IPS DF 6.9 (cell line): ENCODE measurements at regions not wholly inside any gene's neighbourhood (a gene's known extent, or its start where the extent isn't known, plus 50 kb on each side); places are given as distances from the start of the nearest gene placed in this dataset.

Experiments used
- DNase-seq: peaks from one replicate; pipeline ENCODE4 v3.0.0-alpha.2; 2013; ENCODE audit warnings: low read depth, low spot score
- H3K27ac ChIP-seq: one replicate; pipeline ENCODE4 v1.5.1; 2013; ENCODE audit warnings: low read length, control low read depth
- H3K27me3 ChIP-seq: 2 replicates; pipeline ENCODE4 v1.6.1; 2013; ENCODE audit warnings: mild to moderate bottlenecking, low read length; ENCODE audit not compliant: control insufficient read depth, insufficient read depth
- H3K36me3 ChIP-seq: 2 replicates; pipeline ENCODE4 v1.6.1; 2013; ENCODE audit warnings: low read length; ENCODE audit not compliant: control insufficient read depth, insufficient read depth
- H3K4me1 ChIP-seq: 2 replicates; pipeline ENCODE4 v1.6.1; 2013; ENCODE audit warnings: low read length; ENCODE audit not compliant: control insufficient read depth, insufficient read depth
- H3K4me3 ChIP-seq: 2 replicates; pipeline ENCODE4 v1.5.1; 2013; ENCODE audit warnings: mild to moderate bottlenecking, low read length
- H3K9me3 ChIP-seq: 2 replicates; pipeline ENCODE4 v1.6.1; 2013; ENCODE audit warnings: low read length, inconsistent platforms; ENCODE audit not compliant: control insufficient read depth, insufficient read depth
- WGBS: extraction: QIAGEN DNeasy Blood & Tissue Kit; methylation state at CpG from one replicate; pipeline ENCODE4 v1.1.7; 2013; ENCODE audit warnings: mixed read lengths, missing lambda C conversion rate; ENCODE audit not compliant: insufficient read length, insufficient coverage; 5-methylcytosine and 5-hydroxymethylcytosine counted together

DNA sequence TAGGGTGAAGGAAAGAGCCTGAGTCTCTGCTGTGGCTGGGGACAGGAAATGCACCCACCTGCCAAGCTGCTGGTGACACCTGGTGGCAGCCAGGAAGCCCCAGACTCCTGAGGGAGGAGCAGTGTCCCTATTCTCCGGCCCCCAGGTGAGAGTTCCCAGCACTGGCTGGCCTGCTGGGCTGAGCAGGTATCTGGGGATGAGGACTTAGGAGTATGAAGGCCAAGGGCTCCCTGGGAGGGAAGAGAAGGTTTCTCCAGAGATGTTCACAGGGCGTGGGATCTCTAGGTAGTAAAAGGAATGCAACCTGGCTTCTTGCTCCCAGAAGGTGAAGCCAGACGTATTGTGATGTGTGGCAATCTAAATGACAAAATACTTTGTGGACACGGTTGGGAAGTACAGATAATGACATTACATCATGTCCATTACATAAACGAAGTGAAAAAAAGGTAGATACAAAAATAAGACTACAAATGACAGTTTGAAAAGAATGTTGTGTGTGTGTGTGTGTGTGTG is 75.8 kb upstream of the SLC1A4 start:
- H3K27me3 ChIP-seq = no peaks in the 10 kb centered on the region
- no peaks in the 10 kb centered on the region for H3K9me3 ChIP-seq
- H3K36me3 ChIP-seq = no peaks in the 10 kb centered on the region
- no peak for DNase-seq
- H3K4me3 ChIP-seq = no peak overlapping the region
- WGBS = no CpG with 5 or more reads among the region's 5 CpGs
- peaks cover 3% of the 10 kb centered on the region; the same call in 1 of the 2 replicates for H3K4me1 ChIP-seq
- no peak overlapping the region for H3K27ac ChIP-seq

DNA sequence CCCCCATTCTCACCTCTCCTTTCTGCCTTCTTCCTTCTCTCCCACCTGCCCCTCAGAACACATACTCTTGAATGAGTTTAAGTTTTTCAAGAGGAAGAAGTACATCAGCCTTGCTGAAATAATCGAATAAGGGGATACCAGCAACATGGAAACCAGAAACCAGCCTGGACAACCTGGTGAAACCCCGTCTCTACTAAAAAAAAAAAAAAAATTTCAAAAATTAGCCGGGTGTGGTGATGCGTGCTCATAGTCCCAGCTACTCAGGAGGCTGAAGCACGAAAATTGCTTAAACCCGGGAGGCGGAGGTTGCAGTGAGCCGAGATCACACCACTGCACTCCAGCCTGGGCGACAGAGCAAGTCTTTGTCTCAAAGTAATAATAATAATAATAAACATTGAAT is 75.0 kb upstream of the SLC1A4 start:
- WGBS = no CpG with 5 or more reads among the region's 9 CpGs
- H3K36me3 ChIP-seq = no peaks in the 10 kb centered on the region
- no peaks in the 10 kb centered on the region for H3K9me3 ChIP-seq
- peaks cover 6% of the 10 kb centered on the region; the same call in 1 of the 2 replicates for H3K4me1 ChIP-seq
- no peaks in the 10 kb centered on the region for H3K27me3 ChIP-seq
- H3K27ac ChIP-seq = no peak overlapping the region
- no peak for DNase-seq
- H3K4me3 ChIP-seq = no peak overlapping the region

DNA sequence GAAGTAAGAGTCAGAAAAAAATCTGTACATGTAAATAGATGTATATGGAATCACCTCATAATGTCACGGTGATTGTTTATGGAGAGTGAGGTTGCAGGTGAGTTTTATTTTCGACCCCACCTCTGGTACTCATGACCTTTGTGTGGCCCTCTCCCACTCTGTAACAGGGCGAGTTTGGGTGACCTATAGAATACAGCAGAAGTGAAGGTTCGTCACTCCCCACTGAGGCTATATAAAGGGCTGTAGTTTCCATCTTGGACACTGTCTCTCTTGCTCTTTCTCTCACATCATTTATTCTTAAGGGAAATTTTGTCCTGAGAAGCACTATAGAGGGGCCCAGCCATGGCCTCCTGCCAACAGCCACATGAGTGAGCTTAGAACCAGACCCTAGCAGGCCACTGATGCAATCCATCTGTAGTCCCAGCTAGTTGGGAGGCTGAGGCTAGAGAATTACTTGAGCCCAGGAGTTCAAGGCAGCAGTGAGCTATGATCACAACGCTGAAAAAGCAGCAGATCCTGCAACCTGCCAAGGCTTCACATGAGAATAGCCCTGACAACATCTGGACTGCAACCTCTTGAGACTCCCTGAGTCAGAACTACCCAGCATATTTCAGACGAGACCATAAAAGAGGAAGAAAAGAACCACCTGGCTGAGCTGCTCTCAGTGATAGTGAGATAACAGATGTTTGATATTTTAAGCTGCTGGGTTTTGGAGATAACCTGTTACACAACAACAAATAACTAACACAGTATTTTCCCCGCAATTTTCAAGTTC is 74.3 kb upstream of the SLC1A4 start:
- Histone ChIP-seq H3K36me3 (no peaks in the 10 kb centered on the region), H3K9me3 (no peaks in the 10 kb centered on the region), H3K27me3 (no peaks in the 10 kb centered on the region), H3K27ac (no peak overlapping the region), H3K4me3 (no peak overlapping the region), H3K4me1 (peaks cover 6% of the 10 kb centered on the region; the same call in 1 of the 2 replicates)
- no CpG with 5 or more reads among the region's 7 CpGs for WGBS
- DNase-seq = no peak

DNA sequence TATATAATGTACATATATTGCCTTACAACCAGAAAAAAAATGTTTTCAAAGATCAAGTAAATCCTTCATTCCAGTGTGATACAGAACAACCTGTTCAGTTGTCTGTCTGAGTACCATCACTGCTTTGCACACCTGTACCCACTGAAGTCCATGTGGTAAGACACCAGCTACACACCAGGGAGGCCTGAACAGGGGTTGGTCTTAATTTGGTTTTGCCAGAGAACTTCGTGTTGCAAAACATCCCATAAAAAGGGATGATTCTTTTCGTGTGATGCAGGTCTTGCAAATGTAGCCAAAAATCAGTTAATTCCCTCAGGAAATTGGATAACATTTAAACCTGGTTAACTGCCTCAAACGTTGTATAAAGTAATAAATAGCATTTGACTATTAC is 73.7 kb upstream of the SLC1A4 start:
- Histone ChIP-seq H3K36me3 (no peaks in the 10 kb centered on the region), H3K9me3 (no peaks in the 10 kb centered on the region), H3K27ac (no peak overlapping the region), H3K27me3 (no peaks in the 10 kb centered on the region), H3K4me1 (peaks cover 6% of the 10 kb centered on the region; the same call in 1 of the 2 replicates), H3K4me3 (no peak overlapping the region)
- no peak for DNase-seq
- no CpG with 5 or more reads among the region's 3 CpGs for WGBS

DNA sequence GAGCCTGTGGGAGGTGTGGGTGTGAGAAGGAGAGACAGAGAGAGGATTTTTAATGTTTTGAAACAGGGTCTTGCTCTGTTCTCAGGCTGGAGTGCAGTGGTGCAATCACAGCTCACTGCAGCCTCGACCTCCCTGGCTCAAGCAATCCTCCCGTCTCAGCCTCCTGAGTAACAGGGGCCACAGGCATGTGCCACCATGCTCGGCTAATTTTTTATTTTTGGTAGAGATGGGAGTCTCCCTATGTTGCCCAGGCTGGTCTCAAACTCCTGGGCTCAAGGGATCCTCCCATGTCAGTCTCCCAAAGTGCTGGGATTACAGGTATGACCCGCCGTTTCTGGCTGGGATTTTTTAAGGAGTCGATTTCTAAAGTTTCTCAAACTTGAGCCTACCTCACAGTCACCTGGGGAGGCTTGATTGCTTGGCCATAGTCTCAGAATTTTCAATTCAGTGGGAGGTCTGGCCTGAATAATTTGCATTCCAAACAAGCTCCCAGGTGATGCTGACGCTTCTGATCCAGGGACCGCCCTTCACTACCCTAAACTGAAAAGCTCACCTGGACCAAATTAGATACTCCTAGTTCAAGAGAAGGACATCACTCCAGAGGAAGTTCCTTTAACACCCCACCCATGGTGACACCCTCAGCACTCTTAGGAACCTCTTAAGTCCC is 70.8 kb upstream of the SLC1A4 start:
- no peak for DNase-seq
- no CpG with 5 or more reads among the region's 8 CpGs for WGBS
- Histone ChIP-seq H3K27me3 (no peaks in the 10 kb centered on the region), H3K36me3 (no peaks in the 10 kb centered on the region), H3K27ac (no peak overlapping the region), H3K4me1 (peaks cover 5% of the 10 kb centered on the region; the same call in 1 of the 2 replicates), H3K9me3 (no peaks in the 10 kb centered on the region), H3K4me3 (no peak overlapping the region)

DNA sequence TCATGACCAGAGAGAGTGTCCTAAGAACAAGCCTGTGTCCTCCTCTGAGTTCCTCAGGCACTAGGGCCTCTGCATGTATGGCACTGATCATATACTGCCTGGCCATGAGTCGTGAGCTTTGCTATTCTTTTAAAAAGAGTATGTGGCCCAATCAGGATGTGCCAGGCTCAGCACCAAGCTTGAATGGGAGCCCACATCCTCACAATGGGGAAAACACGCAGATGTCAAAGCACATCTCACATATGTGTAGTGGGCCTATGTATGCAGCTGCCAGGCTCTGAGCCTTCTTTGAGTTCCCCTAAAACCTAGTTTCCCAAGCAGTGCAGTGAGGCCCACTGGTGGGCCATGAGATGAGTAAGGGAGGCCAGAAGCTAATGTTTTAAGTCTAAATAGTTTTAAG is 69.9 kb upstream of the SLC1A4 start:
- Histone ChIP-seq H3K27me3 (no peaks in the 10 kb centered on the region), H3K9me3 (no peaks in the 10 kb centered on the region), H3K27ac (no peak overlapping the region), H3K36me3 (no peaks in the 10 kb centered on the region), H3K4me1 (peaks cover 3% of the 10 kb centered on the region; the same call in 1 of the 2 replicates), H3K4me3 (no peak overlapping the region)
- no peak for DNase-seq
- WGBS = no CpG with 5 or more reads among the region's 2 CpGs

DNA sequence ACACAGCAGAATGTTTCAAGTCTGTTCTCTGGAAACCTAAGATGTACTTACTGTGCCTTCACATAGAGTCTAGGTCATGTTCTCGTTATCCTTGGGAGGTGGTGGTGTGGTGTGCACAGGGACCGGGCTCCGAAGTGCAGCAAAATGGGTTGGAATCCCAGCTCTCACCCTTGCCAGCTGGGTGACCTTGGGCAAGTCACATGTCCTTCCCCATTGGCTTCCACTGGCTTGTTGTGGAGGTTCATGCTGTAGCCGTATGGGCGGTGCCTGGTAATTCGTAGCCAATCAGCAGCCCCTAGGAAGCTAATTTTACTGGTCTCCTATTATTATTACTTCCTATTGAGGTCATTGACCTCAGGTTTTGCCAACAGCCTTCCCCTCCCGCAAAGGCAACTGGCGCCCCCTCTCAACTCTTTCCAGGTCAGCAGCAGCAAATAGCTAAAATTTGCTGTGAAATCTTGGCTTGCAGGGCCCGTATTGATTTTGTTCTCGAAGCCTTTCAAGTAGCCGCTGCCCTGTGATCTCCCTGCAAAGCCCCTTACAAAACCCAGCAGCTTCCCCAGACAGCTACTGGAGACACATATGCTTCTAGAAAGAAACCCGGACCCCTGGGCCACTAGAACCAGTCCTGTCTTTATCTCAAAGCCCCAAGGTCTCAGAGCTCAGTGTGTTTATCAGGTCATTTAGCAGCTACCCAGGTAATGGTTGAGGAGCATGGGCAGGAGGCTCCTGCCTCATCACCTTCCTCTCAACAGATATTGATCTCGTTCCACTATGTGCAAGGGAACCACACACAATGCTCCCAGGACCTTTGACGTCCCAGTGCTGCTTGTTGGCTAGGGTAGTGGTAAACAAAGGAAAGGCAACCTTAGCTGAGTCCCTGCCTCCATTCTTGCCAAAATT is 66.5 kb upstream of the SLC1A4 start:
- no peaks in the 10 kb centered on the region for H3K36me3 ChIP-seq
- H3K4me1 ChIP-seq = peaks cover 3% of the 10 kb centered on the region; the same call in 1 of the 2 replicates
- no peak for DNase-seq
- no peak overlapping the region for H3K4me3 ChIP-seq
- no peaks in the 10 kb centered on the region; the same call in 1 of the 2 replicates for H3K9me3 ChIP-seq
- no peaks in the 10 kb centered on the region for H3K27me3 ChIP-seq
- H3K27ac ChIP-seq = no peak overlapping the region
- WGBS = no CpG with 5 or more reads among the region's 14 CpGs

DNA sequence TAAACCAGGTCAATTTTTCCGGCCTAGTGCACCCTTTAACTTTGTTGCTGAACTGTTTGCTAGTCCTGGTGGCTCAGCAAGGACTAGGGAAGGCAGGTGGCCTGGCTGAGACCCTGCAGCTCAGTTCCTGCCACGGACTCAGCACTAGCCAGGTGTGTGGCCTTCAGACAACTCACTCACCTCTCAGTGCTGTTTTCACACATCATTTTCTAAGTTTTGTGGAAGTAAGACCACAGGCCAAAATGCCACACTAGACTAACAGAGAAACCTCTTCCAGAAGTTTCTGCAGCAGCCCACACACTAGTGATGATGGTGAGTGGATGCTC is 65.9 kb upstream of the SLC1A4 start:
- H3K9me3 ChIP-seq = no peaks in the 10 kb centered on the region; the same call in 1 of the 2 replicates
- no peak overlapping the region for H3K27ac ChIP-seq
- H3K4me3 ChIP-seq = no peak overlapping the region
- no peak for DNase-seq
- H3K4me1 ChIP-seq = peaks cover 3% of the 10 kb centered on the region; the same call in 1 of the 2 replicates
- no peaks in the 10 kb centered on the region for H3K27me3 ChIP-seq
- no peaks in the 10 kb centered on the region for H3K36me3 ChIP-seq
- no CpG with 5 or more reads among the region's 2 CpGs for WGBS

DNA sequence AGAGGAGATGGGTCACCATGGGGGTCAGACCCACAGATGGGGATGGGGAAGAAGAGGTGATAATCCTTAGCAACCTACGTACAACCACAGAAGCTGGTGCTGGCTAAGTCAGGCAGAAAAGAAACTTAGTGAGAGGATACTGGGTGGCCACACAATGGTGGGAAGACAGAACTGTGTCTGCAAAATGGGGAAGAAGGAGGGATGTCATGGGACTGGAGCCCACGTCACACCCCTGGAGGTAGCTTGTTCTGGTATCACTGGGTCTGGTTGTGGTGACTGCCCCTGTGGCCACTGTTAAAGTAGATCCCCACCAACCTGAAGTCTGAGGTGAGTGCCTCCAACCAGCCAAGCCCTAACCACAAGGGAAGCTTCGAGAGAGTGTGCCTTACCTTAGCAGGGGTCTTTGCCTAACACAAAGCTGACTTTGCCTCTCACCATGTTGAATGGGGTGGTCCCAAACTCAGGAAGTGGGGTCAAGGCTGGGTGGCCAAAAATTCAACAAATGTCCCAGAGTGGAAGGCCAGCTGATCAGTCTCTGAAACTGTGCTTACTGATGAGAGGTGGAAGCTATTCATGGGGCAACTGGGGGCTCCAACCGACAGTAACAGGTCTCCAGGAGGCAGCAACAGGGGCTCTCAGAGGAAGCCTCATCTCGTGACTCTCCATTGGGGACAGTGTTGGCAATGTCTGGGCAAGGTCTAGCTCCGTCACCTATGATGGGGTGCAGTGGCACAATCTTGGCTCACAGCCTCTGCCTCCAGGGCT is 64.8 kb upstream of the SLC1A4 start:
- no CpG with 5 or more reads among the region's 6 CpGs for WGBS
- no peaks in the 10 kb centered on the region for H3K4me1 ChIP-seq
- no peak for DNase-seq
- H3K4me3 ChIP-seq = no peak overlapping the region
- no peaks in the 10 kb centered on the region for H3K36me3 ChIP-seq
- no peaks in the 10 kb centered on the region; the same call in 1 of the 2 replicates for H3K9me3 ChIP-seq
- no peak overlapping the region for H3K27ac ChIP-seq
- no peaks in the 10 kb centered on the region for H3K27me3 ChIP-seq
